HG03135 (cell line): ENCODE measurements at regions not wholly inside any gene's neighbourhood (a gene's known extent, or its start where the extent isn't known, plus 50 kb on each side); places are given as distances from the start of the nearest gene placed in this dataset.

Experiments used
- ATAC-seq: cut with Tn5 transposase; IDR thresholded peaks from one replicate; pipeline ENCODE4 v1.9.1; 2021; ENCODE audit warnings: mild to moderate bottlenecking, moderate library complexity; ENCODE audit not compliant: unreplicated experiment

DNA sequence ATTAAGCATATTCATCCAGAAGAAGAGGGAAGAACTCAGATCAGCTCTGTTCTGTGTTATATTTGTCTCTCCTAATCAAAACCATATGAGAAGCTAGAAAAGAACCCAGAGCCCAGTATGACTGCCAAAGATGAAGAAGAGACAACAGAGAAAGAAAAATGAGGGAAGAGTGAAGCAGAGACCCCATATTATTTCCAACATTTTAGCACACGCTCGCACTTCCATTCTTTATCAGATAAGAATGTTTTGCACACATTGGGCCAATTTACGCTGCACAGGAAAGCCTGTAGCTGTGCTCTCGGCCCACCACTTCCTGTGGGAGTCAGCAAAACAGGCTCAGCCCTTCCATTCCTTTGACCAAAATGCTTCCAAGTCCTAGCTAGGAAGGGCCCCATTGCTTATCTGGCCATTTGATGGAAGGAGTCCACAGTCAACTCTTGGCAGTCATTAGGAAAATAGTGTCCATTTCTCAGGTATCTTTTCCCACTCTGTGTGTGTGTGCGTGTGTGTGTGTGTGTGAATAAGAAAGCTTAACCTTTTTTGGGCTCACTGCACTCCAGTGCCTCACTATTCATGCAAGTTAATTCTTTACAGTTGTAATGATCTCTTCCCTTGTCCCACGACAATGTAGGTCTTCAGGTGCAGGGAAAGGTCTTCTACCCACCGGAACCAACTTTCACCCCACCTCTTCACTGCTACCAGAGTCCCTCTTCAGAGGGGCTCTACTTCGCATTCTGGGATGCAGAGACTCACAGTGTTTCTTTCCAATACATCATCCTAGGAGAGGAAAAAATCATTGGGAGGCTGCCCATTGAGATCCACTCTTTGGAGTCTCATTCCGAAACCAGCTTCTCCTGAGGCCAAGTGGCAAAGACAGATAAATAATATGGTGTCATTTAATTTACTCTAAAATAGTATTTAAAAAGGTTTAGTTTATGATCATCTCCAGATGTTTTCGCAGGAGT lies 237.5 kb downstream of the COG6 start:
- ATAC-seq = no peak

DNA sequence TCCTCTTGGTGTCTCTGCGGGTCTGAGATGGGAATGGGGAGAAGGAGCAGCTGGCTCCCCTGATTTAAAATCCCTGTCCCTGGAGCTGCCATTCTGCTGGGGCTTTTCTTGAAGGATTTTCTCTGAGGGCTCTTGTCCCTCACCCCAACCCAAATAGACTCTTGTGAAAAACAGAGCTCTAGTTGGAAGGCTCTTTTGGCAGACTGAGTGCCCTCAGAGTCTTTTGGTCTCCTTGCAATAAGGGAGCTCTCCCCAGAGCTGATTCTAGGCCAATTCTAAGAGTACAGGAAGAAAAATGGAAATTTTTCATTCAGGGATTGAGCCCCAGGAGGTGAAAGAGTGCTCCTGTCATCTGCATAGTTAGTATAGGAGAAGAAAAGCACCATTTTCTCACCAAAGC lies 238.3 kb downstream of the COG6 start:
- ATAC-seq = no peak

DNA sequence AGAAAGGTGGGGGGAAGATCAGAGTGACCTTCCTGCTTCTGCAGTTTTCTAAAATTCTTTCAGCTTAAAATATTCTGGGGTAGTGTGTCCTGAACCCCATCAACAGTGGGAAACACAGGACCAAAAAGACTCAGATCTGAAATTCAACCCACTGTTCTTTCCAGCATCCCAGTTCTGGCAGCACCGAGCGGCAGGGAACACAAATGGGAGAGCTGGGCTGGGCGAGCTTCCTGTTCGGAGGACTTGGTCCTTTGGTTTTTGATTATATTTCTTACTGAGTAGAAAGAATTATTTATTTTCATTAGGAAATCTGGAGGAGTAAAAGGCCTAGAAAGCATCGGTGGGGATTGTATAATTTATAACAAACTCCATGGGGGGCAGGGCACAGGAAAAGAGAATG lies 239.1 kb downstream of the COG6 start:
- no peak for ATAC-seq

- ATAC-seq = no peak
These were observed 239.8 kb downstream of the COG6 start for GRCh38 chr13:39895254-39895653.

- no peak for ATAC-seq
These were observed 242.2 kb downstream of the COG6 start for GRCh38 chr13:39897636-39898035.

DNA sequence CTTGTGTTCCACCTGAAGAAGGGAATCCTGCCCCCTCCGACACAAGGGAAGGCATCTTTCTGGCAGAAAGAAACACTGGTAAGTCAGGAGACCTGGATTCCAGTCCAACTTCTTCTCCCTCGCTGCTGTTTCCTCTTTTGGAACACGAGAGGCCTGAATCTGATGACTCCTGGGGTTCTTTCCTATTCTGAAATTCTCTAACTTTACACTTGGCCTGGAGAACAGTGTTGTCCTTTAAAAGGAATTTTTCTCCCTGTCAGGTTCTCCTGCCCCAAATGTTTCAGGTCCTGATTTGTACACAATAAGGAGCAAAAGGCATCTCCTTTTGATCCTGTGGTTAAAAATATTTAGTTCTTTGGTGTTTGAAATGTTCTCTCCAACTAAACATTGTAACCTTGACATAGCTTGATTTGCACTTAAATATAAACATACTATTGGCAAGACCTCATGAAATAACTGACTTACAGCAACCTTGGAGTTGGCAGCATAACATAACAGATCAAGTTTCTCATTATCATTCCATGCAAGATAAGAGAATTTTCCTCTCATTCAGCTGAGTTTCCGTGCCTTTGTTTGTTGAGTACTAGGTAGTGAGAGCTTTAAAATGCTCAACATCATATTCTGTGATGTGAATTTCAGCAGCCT lies 244.8 kb downstream of the COG6 start:
- ATAC-seq = no peak

GRCh38 chr13:39904959-39905358 lies 249.5 kb downstream of the COG6 start:
- ATAC-seq = no peak

- no peak for ATAC-seq
These were observed 254.2 kb downstream of the COG6 start for GRCh38 chr13:39909634-39910033.

- ATAC-seq = no peak
These were observed 254.6 kb downstream of the COG6 start for GRCh38 chr13:39910041-39910440.

DNA sequence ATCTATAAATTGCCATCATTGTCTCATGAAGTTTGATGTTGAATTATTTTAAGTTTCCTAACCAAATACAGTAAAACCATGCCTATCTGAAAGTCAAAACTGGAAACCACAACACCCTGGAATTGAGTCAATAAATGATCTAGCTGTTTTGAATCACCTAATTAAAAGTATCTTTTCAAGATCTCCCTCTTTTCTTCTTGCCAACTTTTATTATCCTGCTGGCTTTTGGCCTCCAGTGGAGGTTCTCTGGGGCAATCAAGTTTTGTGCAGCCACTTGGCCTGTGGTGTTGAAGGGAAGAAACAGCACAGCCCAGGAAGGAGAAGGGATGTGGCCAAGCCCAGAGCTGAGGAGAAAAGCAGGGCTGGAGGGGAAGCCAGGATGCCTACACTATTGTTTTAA lies 255.4 kb downstream of the COG6 start:
- ATAC-seq = no peak

- ATAC-seq = no peak
These were observed 257.9 kb downstream of the COG6 start for GRCh38 chr13:39913339-39913738.

- ATAC-seq = no peak
These were observed 258.5 kb downstream of the COG6 start for GRCh38 chr13:39913928-39914327.

DNA sequence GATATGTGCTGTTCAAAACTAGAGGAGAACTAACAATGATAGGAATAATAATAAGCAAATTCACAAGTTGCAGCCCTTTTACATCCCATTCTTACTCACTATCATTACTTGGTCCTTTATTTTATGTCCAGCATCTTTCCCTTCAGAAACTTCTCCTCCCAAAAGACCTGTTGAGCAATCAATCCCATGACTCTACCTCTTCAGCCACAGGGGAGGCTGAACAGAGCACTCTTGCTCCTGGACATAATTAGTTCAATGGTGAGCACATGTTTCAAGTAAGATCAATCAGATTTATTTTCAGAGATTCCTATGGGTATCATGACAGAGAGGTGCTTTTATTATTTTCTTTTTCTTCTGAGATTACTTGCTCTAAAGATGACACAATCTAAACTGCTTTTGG lies 260.0 kb downstream of the COG6 start:
- ATAC-seq = no peak

DNA sequence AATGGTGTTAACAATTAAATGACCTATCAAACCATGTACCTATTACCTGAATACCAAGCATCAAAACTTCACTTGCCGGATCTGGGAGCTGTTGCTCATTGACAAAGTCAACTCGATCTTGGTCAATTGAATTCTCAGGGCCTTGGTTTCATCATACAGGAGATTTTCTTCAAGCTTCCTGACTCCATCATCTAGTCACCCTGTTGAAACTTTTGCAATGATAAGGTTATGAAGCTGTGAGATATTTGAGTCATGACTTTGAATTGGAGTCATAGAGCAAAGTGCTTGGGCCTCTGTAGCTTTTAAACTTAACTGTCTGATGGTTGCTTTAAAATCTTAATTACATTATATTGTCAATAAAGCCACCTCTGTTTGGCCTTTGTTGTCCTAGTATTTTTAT lies 260.9 kb downstream of the COG6 start:
- no peak for ATAC-seq

DNA sequence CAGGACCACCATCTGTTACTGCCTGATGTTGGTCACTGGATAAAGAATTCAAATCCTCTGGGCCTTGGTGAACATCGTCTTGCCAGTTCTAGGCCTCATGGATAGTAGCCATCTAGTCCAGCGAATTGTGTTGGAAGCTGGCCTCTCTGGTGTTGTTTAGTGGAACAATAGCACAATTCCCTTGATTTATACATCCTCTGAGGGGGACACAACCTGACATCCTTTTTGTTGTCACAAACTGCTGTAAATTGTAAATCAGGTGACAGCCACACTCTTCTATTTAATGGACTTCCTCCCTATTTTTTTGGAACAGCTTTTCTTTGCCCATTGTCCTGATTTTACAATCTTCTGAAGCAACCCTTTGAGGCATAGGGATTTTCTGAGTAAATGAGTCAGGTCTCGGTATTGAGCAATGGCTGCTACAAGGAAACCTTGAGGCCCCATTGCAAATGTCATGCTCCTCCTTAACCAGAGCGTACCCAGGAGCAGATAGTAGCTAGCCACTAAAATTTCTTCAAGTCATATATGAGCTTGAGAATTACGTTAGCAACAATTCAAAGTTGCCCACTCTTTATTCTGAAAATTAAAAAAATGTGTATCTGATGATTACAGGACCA lies 263.3 kb downstream of the COG6 start:
- no peak for ATAC-seq

GRCh38 chr13:39920613-39921012 lies 265.2 kb downstream of the COG6 start:
- no peak for ATAC-seq

DNA sequence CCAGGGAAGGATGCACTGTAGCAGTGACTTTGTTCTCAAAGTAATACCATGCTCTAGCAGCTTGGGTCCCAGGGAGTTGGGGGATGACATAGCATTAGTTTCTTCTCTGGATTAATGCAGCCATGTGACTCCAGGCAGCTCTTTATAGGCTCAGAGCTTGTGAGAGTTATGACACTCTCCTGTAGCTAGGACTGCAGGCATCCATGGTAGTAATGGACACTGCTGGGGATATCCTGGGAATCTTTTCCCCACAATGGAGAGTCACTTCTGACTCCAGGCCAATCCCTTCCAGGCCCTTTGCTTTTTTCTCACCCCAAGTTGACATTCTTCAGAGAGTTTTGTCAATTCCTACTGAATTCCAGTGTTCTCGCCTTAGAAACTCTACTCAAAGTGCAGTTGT lies 270.9 kb downstream of the COG6 start:
- ATAC-seq = no peak

DNA sequence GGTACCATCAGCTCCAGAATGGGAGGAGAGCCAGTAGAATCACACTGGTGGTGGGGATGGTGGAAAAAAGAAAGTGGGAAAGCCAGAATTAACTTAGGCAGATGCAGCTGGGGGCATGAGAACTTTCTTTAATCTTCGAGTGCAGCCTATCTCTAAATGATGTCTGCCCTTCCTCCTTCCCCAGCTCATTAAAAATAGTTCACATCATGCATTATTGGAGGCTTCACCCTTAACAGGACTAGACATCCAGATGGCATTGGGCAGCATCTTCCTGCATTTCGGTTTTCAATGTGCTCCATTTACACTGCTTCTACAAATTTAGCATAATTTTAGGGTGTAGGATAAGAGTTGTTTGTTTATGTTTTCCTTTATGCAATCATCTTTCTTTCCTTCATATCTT lies 272.8 kb downstream of the COG6 start:
- ATAC-seq = no peak

- ATAC-seq = no peak
These were observed 274.1 kb downstream of the COG6 start for GRCh38 chr13:39929583-39929982.

DNA sequence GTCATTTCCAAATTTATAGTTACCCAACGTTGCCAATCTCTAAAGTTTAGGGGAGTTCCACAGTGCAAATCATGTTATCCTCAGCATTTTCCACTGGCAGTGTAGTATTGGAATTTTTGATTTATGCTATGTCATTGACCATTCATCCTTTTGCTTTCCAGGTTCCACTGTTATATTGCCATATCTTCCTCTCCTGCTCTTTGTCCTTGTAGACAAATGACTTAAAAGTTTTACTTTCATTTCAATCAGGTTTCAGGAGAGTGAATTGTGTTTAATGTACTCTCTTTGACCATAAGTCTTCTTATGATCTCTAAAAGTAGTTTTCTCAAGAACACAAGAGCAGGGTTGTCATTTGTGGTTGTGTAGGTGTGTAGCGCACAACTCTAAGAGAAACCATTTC lies 274.6 kb downstream of the COG6 start:
- ATAC-seq = no peak

DNA sequence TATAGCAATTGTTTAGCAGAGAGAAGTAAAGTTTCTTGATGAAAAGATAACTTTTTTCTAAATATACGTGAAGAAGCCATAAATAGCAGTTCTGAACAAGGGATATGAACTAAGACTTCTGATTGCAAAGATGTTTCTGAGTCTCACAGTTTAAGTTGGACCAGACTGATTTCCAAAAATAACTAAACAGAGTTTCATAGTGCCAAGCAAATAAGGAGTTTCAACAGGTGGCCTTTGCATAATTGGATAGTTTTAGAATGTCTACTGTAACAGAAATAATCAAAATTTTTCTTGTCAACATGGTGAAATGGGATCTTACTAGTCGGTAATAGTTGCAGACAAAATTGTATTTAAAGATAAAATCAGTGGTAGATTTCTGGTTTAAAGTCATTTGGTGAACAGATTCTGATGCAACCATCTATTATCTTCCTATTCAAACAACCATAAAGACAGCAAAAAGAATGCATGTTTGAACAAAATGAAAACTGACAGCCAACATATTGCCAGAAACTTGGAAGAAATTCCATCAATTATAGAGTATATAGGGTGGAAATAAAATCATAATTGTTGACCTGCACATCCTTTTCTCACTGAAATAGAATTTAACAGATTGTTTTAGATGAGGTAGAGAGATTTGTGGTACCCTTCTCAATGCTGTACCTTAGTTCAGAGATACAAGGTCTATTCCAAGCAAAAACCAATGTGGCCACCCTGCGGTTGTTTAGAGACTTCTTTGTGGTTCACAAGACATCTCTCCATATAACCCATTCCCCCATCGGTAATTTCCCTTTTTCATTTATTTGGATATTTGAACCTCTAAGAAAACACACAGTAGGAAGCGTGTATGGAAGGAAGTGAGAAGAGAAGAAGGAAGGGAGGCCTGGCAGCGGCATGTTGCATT lies 275.3 kb downstream of the COG6 start:
- no peak for ATAC-seq
